GM12891 (cell line): ENCODE measurements at regions not wholly inside any gene's neighbourhood (a gene's known extent, or its start where the extent isn't known, plus 50 kb on each side); places are given as distances from the start of the nearest gene placed in this dataset.

Experiments used
- PAX5 ChIP-seq: IDR thresholded peaks from 2 replicates; pipeline ENCODE4 v1.6.1; 2011; ENCODE audit warnings: low read length, moderate library complexity, mild to moderate bottlenecking; ENCODE audit not compliant: insufficient read depth, severe bottlenecking
- POLR2A ChIP-seq: IDR thresholded peaks from 2 replicates; pipeline ENCODE4 v1.6.1; 2011; ENCODE audit warnings: low read depth, low read length, control low read depth
- POLR2AphosphoS5 ChIP-seq: IDR thresholded peaks from 2 replicates; pipeline ENCODE4 v1.6.1; 2011; ENCODE audit warnings: low read depth, low read length, control low read depth
- TAF1 ChIP-seq: IDR thresholded peaks from 2 replicates; pipeline ENCODE4 v1.6.1; 2011; ENCODE audit warnings: low read depth, low read length, control low read depth

- TF ChIP-seq POLR2A = no peak
- TF ChIP-seq POLR2AphosphoS5 = no peak
- TF ChIP-seq PAX5 = no peak
- TF ChIP-seq TAF1 = no peak
These were observed 694.8 kb upstream of the MIS18BP1 start for GRCh38 chr14:45947830-45948229.
